GM20000 (cell line): ENCODE measurements at regions not wholly inside any gene's neighbourhood (a gene's known extent, or its start where the extent isn't known, plus 50 kb on each side); places are given as distances from the start of the nearest gene placed in this dataset.

ENCODE experiments used
- DNase-seq: peaks from one replicate; pipeline ENCODE4 v3.0.0; 2012; ENCODE audit warnings: low spot score
- TF ChIP-seq, protein P1 (sequence below): IDR thresholded peaks from 2 replicates; pipeline ENCODE4 v1.5.1; 2012; ENCODE audit warnings: mild to moderate bottlenecking, control low read depth; ENCODE audit errors: extremely low read depth, missing control alignments

GRCh38 chr4:153976954-153977353, 188.1 kb upstream of the SFRP2 start:
- DNase-seq = no peak
- TF ChIP-seq, protein P1, sequence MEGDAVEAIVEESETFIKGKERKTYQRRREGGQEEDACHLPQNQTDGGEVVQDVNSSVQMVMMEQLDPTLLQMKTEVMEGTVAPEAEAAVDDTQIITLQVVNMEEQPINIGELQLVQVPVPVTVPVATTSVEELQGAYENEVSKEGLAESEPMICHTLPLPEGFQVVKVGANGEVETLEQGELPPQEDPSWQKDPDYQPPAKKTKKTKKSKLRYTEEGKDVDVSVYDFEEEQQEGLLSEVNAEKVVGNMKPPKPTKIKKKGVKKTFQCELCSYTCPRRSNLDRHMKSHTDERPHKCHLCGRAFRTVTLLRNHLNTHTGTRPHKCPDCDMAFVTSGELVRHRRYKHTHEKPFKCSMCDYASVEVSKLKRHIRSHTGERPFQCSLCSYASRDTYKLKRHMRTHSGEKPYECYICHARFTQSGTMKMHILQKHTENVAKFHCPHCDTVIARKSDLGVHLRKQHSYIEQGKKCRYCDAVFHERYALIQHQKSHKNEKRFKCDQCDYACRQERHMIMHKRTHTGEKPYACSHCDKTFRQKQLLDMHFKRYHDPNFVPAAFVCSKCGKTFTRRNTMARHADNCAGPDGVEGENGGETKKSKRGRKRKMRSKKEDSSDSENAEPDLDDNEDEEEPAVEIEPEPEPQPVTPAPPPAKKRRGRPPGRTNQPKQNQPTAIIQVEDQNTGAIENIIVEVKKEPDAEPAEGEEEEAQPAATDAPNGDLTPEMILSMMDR = no peak

- TF ChIP-seq, protein P1 = no peak
- no peak for DNase-seq
Observed at GRCh38 chr4:153974452-153974851, 185.6 kb upstream of the SFRP2 start.

DNA sequence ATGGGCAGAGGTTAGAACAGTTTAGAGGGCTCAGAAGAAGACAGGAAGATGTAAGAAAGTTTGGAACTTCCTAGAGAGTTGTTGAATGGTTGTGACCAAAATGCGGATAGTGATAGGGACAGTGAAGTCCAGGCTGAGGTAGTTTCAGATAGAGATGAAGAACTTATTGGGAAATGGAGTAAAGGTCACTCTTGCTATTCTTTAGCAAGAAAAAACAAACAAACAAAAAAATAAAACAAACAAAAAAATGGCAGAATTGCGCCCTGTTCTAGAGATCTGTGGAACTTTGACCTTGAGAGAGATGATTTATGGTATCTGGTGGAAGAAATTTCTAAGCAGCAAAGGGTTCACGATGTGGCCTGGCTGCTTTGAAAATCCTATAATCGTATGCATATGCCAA, 185.1 kb upstream of the SFRP2 start:
- no peak for DNase-seq
- TF ChIP-seq, protein P1 = no peak

- TF ChIP-seq, protein P1 = no peak
- DNase-seq = no peak
Observed at GRCh38 chr4:153971899-153972298, 183.0 kb upstream of the SFRP2 start.

DNA sequence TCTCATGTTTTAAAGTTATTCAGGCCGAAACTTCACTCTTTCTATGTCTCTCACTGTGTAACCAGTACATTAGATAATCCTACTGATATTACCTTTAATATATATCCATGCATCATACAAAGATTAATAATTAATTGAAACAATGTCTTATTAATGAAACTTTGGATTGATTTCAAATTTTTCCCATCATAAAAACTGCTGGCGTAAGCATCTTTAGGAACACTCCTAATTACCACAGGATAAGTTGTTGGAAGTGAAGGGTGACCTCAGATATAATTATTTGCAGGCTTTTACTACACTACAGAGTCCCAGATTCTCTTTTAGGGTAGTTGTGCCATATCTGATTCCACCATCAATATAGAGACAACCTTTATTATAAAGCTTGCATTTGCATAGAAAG, 181.3 kb upstream of the SFRP2 start:
- DNase-seq = no peak
- TF ChIP-seq, protein P1 = no peak

DNA sequence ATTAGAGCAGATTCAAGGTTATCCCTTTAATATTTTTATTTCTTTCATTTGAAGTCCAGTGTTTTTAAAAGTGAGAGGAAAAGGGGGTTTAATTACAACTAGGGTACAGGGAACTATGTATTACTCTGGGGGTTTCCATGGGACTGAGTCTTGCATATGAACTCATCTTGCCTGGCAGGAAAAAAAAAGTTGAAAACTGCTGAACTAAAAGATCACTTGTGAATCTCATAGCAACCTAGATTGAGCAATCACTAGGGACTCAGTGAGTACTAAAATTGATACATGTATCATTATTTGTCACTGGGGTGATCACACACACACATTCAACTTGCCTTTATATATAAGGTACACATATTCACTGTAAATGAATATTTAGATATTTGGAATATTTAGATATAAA, 180.7 kb upstream of the SFRP2 start:
- DNase-seq = no peak

DNA sequence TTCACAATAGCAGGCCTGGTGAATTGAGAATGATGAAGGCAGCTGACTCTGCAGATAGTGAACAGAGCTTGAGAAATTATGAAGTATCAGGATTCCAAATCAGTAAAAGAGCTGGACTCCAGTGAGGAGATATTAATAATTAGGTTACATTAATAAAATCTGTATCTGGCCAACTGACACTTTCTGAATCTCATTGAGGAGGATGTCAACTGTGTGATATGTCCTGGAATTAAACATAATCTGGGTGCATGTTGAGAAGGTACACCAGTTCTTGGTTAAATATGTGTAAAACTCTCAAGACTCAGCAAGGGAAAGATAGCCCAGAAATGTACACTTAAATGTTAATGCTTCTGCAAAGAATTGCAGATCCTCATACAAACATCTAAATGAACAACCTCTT, 177.8 kb upstream of the SFRP2 start:
- TF ChIP-seq, protein P1 = no peak
- DNase-seq = no peak

More for the DNA sequence above, 180.7 kb upstream of the SFRP2 start:
- TF ChIP-seq, protein P1 = no peak
